ENCODE measurements at regions not wholly inside any gene's neighbourhood (a gene's known extent, or its start where the extent isn't known, plus 50 kb on each side); places are given as distances from the start of the nearest gene placed in this dataset.

GRCh38 chr9:108477529-108478006, 378.2 kb downstream of the ACTL7B start (continued):
- no peak for TF ChIP-seq MAX (IDR thresholded peaks at IDR 0.05)
- no peak for TF ChIP-seq NR2F2 (IDR thresholded peaks at IDR 0.05)
- TF ChIP-seq ATF3 (IDR thresholded peaks at IDR 0.05): no peak

GRCh38 chr9:108476574-108476973, 379.2 kb downstream of the ACTL7B start:
- TF ChIP-seq REST (IDR thresholded peaks at IDR 0.05): no peak
- no peak for TF ChIP-seq FOXA2 (IDR thresholded peaks at IDR 0.05)
- no peak for TF ChIP-seq ZBTB33 (IDR thresholded peaks at IDR 0.05)
- no peak for TF ChIP-seq HNF4A (conservative IDR thresholded peaks at IDR 0.05)
- no peak for TF ChIP-seq RAD21 (IDR thresholded peaks at IDR 0.05)
- no peak for TF ChIP-seq CTCF (IDR thresholded peaks at IDR 0.05; ENCODE audit: low read depth, low read length, missing input control)
- TF ChIP-seq JUND (IDR thresholded peaks at IDR 0.05): no peak
- no peak for TF ChIP-seq RXRA (IDR thresholded peaks at IDR 0.05)
- TF ChIP-seq YY1 (IDR thresholded peaks at IDR 0.05): no peak
- no peaks in the 10 kb centered on the region for H3K9me3 ChIP-seq (ENCODE audit: control insufficient read depth in 4 of 4, low read length in 3 of 4)
- no peaks in the 10 kb centered on the region for H3K36me3 ChIP-seq (ENCODE audit: control insufficient read depth in 4 of 4, insufficient read depth in 3 of 4, low read depth in 1 of 4, low read length in 3 of 4)
- DNase-seq (ENCODE audit: low spot score): no peak
- H3K27ac ChIP-seq (ENCODE audit: low read depth in 1 of 2, low read length in 2 of 2): no peak overlapping the region
- WGBS: 67% methylated on average over 3 of the region's 3 CpGs
- no peaks in the 10 kb centered on the region for H3K4me1 ChIP-seq (ENCODE audit: control insufficient read depth in 4 of 4, insufficient read depth in 4 of 4, low read length in 3 of 4)
- H3K27me3 ChIP-seq (ENCODE audit: control insufficient read depth in 4 of 4, insufficient read depth in 4 of 4, low read length in 3 of 4): peaks cover 0 to 5% (median 0%) of the 10 kb centered on the region in 4 donors
- no peak overlapping the region for H3K9ac ChIP-seq (ENCODE audit: low read depth in 1 of 2, low read length in 2 of 2)
- no peak overlapping the region for H3K4me3 ChIP-seq (ENCODE audit: low read depth in 1 of 3, low read length in 3 of 3)

GRCh38 chr9:108475813-108476212, 380.0 kb downstream of the ACTL7B start:
- no peak overlapping the region for H3K9ac ChIP-seq (ENCODE audit: low read depth in 1 of 2, low read length in 2 of 2)
- WGBS: 74% methylated on average over 2 of the region's 2 CpGs
- DNase-seq (ENCODE audit: low spot score): no peak
- H3K4me1 ChIP-seq (ENCODE audit: control insufficient read depth in 4 of 4, insufficient read depth in 4 of 4, low read length in 3 of 4): no peaks in the 10 kb centered on the region
- H3K27ac ChIP-seq (ENCODE audit: low read depth in 1 of 2, low read length in 2 of 2): no peak overlapping the region
- peaks cover 0 to 5% (median 0%) of the 10 kb centered on the region in 4 donors for H3K27me3 ChIP-seq (ENCODE audit: control insufficient read depth in 4 of 4, insufficient read depth in 4 of 4, low read length in 3 of 4)
- H3K36me3 ChIP-seq (ENCODE audit: control insufficient read depth in 4 of 4, insufficient read depth in 3 of 4, low read depth in 1 of 4, low read length in 3 of 4): no peaks in the 10 kb centered on the region
- TF ChIP-seq NR2F2 (IDR thresholded peaks at IDR 0.05): no peak
- TF ChIP-seq ZBTB33 (IDR thresholded peaks at IDR 0.05): no peak
- no peak for TF ChIP-seq HNF4A (conservative IDR thresholded peaks at IDR 0.05)
- TF ChIP-seq FOXA2 (IDR thresholded peaks at IDR 0.05): no peak
- TF ChIP-seq YY1 (IDR thresholded peaks at IDR 0.05): no peak
- no peak for TF ChIP-seq FOXA1 (IDR thresholded peaks at IDR 0.05)
- TF ChIP-seq CTCF (IDR thresholded peaks at IDR 0.05; ENCODE audit: low read depth, low read length, missing input control): no peak
- no peak for TF ChIP-seq GABPA (IDR thresholded peaks at IDR 0.05 in 1 of 2, conservative IDR thresholded peaks at IDR 0.05 in 1 of 2)
- no peak for TF ChIP-seq SP1 (IDR thresholded peaks at IDR 0.05)
- no peak for TF ChIP-seq HNF4G (IDR thresholded peaks at IDR 0.05)
- no peak for TF ChIP-seq JUND (IDR thresholded peaks at IDR 0.05)
- no peak for TF ChIP-seq RAD21 (IDR thresholded peaks at IDR 0.05)
- TF ChIP-seq ATF3 (IDR thresholded peaks at IDR 0.05): no peak
- TF ChIP-seq EGR1 (IDR thresholded peaks at IDR 0.05; ENCODE audit: low read depth in 2 of 2): no peak
- H3K9me3 ChIP-seq (ENCODE audit: control insufficient read depth in 4 of 4, low read length in 3 of 4): no peaks in the 10 kb centered on the region
- H3K4me3 ChIP-seq (ENCODE audit: low read depth in 1 of 3, low read length in 3 of 3): no peak overlapping the region
